IPS DF 4.7 (cell line): ENCODE measurements at regions not wholly inside any gene's neighbourhood (a gene's known extent, or its start where the extent isn't known, plus 50 kb on each side); places are given as distances from the start of the nearest gene placed in this dataset.

ENCODE experiments used
- DNase-seq: peaks from one replicate; pipeline ENCODE4 v3.0.0-alpha.2; 2013; ENCODE audit warnings: low spot score; ENCODE audit errors: extremely low read depth

DNA sequence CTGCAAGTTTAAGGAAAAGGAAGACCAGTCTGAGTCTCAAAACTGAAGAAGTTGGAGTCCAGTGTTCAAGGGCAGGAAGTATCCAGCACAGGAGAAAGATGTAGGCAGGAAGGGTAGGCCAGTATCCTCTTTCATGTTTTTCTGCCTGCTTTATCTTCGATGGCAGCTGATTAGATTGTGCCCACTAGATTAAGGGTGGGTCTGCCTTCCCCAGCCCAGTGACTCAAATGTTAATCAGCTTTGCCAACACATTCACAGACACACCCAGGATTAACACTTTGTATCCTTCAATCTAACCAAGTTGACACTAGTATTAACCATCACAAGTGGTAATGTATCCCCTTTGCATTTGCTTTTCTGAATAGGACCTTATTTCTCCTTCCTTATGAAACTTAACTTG is 535.9 kb upstream of the FTMT start:
- no peak for DNase-seq

DNA sequence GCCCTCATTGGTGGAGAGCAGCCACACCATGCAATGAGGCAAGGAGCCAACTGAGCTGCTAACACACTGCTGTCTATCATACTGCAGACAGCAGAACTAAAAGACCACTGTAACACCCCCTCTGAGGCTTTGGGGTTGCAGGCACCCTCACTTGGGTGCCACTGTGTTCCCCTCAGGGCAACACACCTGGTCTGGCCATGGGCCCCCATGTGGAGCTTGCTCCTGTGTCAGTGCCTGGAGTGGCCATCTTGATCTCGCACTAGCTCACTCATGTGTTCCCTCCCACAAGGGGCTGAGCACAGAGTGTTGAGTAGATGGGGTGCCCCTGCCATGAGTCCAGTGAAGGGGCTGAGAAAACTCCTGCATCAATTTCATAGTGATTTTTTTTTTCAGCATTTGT is 532.4 kb upstream of the FTMT start:
- DNase-seq = no peak

DNA sequence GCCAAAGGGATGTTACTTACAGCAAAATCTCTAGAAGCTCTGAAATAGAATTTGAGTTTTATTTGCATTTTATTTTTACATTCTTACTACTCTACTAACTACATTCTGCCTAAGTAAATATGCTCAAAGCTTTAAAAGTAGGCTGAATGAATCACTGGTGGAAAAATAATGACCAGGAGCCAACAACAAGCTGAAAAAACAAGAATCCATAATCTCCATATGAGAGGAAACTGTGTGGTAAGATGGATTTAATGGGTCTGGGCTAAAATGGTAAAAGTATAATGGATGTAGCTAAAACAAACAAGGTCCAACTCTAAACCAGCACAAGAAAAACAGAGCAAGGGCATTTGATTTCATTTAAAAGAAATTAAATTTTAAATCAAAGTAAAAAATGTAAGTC is 525.8 kb upstream of the FTMT start:
- DNase-seq = no peak

DNA sequence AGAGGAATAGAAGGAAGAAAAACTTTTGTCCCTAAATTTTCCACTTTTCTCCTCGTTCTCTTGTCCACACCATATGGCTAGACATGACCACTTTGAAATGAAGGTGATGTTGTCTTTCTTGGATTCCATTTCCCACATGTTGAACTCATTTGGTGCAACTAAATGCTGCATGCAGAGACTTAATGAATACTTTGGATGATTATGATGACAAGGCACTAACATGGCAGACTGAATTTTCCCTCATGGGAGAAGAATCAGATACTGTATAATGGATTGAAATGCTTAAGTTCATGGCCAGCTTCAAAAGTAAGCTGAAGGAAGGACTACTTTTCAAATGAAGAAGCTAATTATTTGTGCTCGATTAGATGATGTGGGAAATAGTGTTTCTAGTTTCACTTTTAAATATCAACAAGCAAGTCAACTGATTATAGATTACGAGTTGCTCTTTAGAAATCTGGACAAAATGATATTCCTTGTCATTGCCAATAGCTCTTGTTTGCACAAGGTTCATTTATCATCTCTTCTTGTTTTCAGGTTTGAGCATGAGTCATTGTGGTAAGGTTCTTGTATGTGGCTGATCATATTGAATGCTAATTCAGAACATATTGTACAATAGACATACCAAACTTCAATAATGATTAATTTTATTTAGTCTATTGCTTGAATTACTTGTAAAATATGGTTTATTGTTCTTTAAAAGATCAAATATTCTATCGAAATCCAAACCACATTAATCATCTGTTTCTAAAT is 501.3 kb upstream of the FTMT start:
- no peak for DNase-seq

DNA sequence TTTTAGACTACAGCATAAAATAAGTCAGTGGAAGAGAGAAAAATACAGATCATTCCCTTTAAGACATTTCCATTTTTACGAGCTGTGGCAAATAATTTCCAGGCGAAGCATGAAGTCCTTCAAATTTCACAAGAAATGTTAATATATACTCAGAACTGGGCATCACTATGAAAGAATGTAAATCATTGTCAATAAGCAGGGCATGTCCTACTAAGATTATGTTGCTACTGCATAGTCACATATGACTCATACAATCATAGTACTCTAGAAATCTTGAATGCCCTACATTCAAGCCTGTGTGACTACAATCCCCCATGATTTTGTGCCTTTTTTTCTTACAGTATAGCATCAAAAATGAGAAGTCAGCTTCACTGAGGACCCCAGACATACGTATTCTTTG is 485.2 kb upstream of the FTMT start:
- DNase-seq = no peak

DNA sequence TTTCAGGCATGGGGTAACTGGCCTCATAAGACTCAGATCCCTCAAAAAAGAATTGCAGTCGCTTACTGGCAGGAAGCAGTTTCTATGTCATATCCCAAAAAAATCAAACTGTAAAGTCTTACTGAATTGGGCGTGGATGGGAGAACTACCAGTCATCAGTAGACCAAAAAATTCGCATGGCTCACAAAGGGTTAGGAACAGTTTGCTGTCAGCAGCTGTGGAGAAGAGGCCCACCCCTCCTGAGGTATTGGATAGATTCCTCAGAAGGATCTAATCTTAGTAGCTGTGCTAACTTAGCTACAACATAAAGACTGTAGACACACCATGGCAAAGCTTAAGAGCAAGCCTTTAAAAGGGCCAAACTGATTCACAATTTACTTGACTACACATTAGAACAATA is 478.3 kb upstream of the FTMT start:
- DNase-seq = no peak

DNA sequence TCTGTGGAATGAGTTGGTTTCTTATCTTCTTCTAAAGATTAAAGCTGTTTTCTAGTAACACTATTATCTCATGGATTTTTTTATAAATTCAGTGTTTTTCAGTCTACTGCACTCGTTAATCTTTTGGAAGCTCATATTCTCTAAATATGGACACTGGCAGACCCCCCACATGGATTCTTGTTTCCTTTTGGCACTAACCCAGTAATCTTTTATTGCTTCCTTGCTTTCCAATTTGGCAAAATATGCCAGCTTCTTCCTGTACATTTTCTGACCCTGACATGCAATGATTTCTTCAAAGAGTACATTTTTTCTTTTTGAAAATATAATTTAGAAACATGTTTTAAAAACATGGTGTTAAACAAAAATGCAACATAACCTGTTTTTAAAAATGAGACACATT is 474.2 kb upstream of the FTMT start:
- DNase-seq = no peak

DNA sequence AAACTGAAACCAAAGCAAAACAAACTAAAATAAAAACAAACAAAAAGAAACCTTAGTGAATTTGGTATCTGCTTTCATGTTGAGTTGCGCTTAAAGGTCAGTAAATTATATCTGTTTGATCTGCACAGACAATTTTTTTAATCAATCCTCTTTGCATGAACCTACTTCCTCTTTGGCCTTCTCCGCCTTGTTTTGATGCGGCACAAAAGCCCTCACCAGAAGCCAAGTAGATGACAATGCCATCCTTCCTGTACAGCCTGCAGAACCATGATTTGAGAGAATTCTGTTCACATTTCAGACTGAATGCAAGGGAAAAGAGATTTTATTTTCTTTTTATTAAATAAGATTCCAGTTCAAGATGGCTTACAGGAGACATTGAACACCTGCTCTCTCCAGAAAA is 473.6 kb upstream of the FTMT start:
- DNase-seq = no peak

DNA sequence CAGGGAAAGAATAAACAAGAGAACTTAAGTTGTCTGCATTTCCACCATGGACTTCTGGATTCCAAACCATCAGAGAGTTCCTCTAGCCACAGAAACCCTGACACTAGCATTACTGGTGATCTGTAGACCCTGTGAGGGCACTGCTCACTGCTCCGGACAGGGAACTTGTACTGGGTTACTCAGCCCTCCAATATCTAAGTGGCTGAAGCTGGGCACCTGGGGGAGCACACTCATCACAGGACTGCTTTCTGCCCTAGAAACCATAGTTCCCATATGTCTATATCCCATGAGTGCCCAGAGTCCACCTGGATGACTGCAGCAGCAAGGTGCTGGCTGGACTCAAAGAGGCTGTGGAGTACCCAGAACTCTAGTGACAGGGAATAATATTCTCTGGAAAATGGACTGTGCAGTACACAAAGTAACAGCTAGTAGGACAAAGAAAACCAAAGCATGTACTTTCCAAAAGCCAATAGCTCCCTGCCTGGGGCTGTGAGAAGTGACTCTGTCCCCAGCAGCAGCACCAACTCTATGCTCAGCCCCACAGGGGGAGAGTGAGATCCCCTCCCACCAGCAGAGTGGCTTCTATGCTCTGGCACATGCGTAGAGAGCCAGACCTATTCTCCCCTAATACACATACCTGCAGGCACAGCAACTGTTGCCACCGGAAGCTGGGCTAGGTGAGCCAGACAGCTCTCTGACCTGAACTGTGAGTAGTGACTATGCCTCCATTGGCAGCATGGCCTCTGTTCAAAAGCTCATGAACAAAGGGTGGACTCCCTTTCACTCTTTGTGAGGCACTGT is 472.9 kb upstream of the FTMT start:
- no peak for DNase-seq

DNA sequence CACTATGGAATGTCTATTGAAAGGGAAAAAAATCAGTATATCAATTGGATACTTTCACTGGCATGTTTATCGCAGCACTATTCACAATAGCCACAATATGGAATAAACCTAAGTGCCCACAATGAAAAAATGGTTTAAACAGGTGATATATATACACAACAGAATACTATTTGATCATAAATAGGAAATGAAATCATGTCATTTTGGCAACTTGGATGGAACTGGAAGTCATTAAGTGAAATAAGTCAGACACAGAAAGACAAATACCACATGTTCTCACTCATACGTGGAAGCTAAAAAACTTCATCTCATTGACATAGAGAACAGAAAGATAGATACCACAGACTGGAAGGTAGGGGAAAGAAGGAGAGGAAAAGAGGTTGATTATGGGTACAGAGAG is 471.6 kb upstream of the FTMT start:
- no peak for DNase-seq

DNA sequence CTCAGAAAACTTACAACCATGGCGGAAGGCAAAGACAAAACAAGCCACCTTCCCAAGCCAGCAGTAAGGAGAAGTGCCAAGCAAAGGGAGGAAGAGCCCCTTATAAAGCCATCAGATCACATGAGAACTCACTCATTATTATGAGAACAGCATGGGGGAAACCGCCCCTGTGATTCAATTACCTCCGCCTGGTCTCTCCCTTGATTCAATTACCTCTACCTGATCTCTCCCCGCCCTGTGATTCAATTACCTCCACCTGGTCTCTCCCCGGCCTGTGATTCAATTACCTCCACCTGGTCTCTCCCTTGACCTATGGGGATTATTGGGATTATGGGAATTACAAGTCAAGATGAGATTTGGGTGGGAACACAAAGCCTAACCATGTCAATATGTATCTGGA is 467.3 kb upstream of the FTMT start:
- no peak for DNase-seq

DNA sequence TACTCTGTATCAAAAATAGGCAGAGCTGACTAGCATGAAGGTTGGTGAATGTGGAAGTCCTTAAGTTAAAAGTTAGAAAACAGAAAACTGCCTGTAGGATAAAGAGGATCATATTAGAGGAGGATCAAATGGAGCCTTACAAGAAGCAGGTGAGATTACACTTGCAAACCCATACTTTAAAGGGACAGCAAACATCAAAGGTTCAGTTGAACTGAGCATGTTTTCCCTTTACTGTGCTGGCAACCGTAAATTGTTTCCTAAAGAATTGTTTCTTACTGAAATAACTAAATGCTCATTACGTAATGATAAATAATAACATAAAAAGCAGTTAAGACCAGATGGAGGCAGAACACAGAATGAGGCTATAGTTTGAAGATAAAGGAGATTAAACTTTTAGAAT is 465.3 kb upstream of the FTMT start:
- DNase-seq = no peak

DNA sequence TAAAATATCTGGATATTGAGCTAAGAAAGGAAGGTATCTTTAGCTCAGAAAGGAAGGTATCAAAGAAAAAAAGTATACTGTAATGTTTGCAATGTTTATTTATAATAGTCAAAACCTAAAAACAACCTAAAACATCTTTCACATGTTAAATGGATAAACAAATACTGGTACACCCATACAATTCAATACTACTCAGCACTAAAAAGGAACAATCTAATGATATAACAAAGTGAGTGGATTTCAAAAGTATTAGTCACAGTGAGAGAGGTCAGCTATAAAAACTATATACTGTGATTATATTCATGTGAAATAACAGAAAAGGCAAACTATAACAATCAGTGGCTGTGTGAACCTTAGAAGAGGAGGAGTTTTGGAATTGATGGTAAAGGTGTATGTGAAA is 455.0 kb upstream of the FTMT start:
- DNase-seq = no peak

DNA sequence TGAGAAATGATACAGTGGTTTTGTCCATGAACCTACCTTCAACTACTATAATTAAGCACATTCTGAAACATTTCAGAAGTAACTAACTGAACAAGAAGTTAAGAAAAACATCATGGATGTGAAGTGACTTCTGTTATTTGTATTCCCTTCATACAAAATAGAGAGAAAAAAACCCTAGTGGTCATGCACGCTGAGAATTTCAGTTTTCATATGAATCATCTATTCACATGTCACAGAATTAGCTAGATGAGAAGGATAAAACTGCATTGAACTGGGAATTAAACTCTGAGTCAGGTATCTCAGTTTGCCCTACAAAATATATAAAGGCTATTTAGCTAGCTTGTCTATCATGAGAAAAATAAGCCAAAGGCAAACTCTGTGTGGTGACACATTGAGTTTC is 451.8 kb upstream of the FTMT start:
- DNase-seq = no peak

DNA sequence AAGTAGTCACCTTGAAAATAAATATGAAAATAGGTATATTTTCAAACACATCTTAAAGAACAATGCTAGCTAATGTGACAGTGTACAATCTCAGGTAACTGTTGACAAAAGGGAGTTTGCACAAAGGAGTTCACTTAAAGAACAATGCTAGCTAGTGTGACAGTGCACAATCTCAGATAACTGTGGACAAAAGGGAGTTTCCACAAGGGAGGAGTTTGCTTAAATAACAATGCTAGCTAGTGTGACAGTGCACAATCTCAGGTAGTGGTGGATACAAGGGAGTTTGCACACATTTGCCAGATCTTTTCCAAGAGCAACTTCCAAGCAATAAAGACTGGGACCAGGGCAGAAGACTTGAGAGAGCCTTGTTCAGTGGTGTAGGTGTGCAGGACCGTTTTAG is 442.9 kb upstream of the FTMT start:
- DNase-seq = no peak

DNA sequence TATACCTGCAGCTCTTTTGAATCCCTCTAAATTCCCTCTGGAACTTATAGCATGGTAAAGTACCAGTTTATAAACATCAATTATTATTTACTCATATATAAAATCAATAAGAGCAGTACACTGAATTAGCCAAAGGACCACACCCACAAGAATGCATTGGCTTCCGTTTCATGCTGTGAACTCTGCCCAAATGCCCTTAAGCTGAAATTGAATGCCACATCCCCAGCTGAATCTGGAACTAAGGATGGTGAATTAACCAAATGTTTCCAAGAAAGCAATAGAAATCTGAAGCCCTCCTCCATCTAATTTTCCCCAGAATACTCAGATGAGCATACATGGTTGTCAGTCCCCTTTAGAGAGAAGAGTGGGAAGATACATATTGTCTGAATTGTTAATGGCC is 436.4 kb upstream of the FTMT start:
- DNase-seq = no peak

DNA sequence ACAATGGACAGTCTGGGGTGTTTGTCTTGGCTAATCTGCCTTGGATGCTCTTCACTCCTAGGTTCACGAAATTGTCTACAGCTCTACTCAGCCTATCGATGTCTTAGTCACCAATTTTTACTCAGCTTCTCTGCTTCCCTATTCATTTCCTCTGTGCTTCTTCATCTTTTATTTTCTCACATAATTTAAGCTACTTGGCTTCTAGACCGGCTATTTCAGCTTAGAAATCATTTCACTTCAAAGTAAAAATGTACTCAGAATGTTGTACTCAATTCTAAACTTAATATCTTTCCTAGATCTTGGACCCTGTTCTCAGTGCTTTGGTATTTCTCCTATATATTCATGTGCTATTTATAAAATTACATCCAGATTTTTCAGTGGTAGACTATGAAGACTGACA is 430.0 kb upstream of the FTMT start:
- DNase-seq = no peak

DNA sequence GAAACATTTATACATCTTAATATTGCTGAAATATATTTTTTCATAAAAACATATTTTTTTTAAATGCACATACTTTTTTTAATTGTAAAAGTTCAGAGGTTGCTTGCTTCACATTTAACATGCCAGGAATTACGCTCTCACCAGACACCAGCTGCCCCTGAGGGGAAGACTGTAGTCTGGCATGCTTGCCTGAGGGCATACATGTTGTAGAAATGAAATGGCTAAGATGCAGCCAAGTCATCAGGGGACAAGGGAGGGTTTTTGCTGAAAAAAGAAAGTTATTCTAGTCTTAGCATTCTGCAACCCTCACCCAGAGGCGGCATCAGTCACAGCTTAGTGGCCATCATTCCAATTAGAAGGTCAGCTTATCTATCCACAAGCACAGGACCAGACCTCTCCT is 426.7 kb upstream of the FTMT start:
- DNase-seq = no peak

DNA sequence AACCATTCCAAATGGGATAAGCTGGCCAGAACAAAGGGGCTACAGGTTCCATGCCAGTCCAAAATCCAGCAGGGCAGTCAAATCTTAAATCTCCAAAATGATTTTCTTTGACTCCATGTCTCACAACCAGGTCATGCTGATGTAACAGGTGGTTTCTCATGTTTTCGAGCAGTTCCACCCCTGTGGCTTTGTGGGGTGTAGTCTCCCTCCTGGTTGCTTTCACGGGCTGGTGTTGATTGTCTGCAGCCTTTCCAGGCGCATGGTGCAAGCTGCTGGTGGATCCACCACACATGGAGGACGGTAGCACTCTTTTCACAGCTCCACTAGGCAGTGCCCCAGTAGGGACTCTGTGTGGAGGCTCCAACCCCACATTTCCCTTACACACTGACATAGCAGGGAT is 425.5 kb upstream of the FTMT start:
- DNase-seq = no peak

DNA sequence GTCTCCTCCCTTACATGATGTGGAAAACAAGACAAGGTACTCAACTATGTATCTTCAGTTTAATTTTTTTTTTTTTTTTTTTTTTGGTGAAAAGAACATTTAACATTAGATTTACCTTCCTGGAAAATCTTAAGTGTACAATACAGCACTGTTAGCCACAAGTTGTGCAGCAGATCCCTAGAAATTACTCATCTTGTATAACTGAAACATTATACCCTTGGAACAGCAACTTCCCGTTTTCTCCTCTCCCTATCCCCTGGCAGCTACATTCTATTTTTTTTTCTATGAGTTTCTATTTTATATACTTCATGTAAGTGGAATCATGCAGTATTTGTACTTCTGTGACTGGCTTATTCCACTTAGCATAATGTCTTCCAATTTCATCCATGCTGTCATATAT is 421.9 kb upstream of the FTMT start:
- DNase-seq = no peak

DNA sequence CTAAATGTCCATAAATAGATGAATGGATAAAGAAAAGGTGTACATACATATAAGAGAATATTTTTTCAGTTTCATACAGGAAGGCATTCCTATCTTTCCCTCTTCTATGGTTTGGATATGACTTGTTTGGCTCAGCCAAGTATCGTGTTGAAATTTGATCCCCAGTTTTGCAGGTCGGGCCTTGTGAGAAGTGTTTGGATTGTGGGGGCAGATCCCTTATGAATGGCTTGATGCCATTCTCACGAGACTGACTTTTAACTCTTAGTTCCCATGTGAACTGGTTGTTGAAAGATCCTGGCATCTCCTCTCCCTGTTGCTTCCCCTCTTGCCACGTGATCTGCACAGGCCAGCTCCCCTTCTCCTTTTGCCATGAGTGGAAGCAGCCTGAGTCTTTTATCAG is 421.1 kb upstream of the FTMT start:
- no peak for DNase-seq

DNA sequence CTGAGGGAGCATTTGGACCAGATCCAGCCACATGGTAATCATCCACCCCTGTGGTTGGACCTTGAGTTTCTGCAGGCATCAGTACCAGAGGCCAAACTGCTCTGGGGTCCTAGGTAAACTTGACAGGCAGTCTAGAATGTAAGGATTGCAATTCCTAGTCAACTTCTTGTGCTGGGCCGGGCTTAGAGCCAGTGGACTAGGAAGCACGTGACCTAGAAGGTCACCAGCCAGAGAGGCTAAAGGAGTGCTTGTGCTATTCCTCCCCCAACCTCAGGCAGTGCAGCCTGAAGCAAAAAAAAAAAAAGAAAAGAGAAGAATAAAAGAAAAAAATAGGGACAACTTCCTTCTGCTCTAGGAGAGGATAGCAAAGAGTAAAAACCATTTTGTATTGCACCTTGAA is 406.2 kb upstream of the FTMT start:
- DNase-seq = no peak

DNA sequence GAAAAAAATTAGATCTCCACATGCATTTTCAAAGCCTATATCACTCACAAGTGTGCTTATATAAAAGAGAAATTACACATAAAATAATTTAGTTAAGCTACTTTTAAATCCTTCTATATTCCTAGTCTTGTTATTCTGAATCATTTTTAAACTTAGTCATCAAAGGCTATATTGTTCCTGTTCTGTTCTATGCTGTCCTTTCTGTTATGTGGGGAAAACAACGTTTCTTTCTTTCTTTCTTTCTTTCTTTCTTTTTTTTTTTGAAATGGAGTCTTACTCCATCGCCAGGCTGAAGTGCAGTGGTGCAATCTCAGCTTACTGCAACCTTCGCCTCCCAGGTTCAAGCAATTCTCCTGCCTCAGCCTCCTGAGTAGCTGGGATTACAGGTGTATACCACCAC is 389.2 kb upstream of the FTMT start:
- no peak for DNase-seq
